GM23338 (cell line): ENCODE measurements at regions not wholly inside any gene's neighbourhood (a gene's known extent, or its start where the extent isn't known, plus 50 kb on each side); places are given as distances from the start of the nearest gene placed in this dataset.

Source experiments
- ATAC-seq: fragments of 200-7000 bp; cut with Tn5 transposase; 3 replicates; pipeline ENCODE4 v1.9.1; 2020
- DNase-seq: peaks from one replicate; pipeline ENCODE4 v3.0.0-alpha.2; 2015; ENCODE audit warnings: low spot score
- H2AFZ ChIP-seq: fragments of 200-600 bp; sonication (generic); 2 replicates; pipeline ENCODE4 v1.8.0; 2016; ENCODE audit warnings: antibody characterized with exemption, mild to moderate bottlenecking, moderate library complexity
- H3F3A ChIP-seq: fragments of 200-600 bp; sonication (generic); replicated peaks from 2 replicates; pipeline ENCODE4 v1.8.0; 2017; ENCODE audit warnings: antibody characterized with exemption, mixed run types, low read depth
- H3K27ac ChIP-seq: fragments of 200-600 bp; sonication (generic); 2 replicates; pipeline ENCODE4 v1.6.1; 2016; ENCODE audit warnings: low read depth
- H3K27me3 ChIP-seq: fragments of 200-600 bp; sonication (generic); 2 replicates; pipeline ENCODE4 v1.8.0; 2016; ENCODE audit warnings: mild to moderate bottlenecking, mixed run types, moderate library complexity; ENCODE audit not compliant: insufficient read depth
- H3K36me3 ChIP-seq: fragments of 200-600 bp; sonication (generic); 2 replicates; pipeline ENCODE4 v1.8.0; 2016; ENCODE audit warnings: mild to moderate bottlenecking; ENCODE audit not compliant: insufficient read depth
- H3K4me1 ChIP-seq: fragments of 200-600 bp; sonication (generic); 2 replicates; pipeline ENCODE4 v1.8.0; 2016; ENCODE audit warnings: mild to moderate bottlenecking, moderate library complexity; ENCODE audit not compliant: insufficient read depth
- H3K4me2 ChIP-seq: fragments of 200-600 bp; sonication (generic); 2 replicates; pipeline ENCODE4 v1.7.1; 2017; ENCODE audit warnings: mixed run types
- H3K4me3 ChIP-seq: fragments of 200-600 bp; sonication (generic); 2 replicates; pipeline ENCODE4 v1.6.1; 2016; ENCODE audit warnings: mixed run types
- H3K79me2 ChIP-seq: fragments of 200-600 bp; sonication (generic); replicated peaks from 2 replicates; pipeline ENCODE4 v1.8.0; 2017; ENCODE audit warnings: mild to moderate bottlenecking; ENCODE audit not compliant: insufficient read depth
- H3K9me2 ChIP-seq: fragments of 200-600 bp; sonication (generic); 2 replicates; pipeline ENCODE4 v1.8.0; 2017; ENCODE audit not compliant: insufficient read depth
- H4K20me1 ChIP-seq: fragments of 200-600 bp; sonication (generic); replicated peaks from 2 replicates; pipeline ENCODE4 v1.8.0; 2017; ENCODE audit warnings: mild to moderate bottlenecking; ENCODE audit not compliant: insufficient read depth
- H3K27ac Mint-ChIP-seq: 2 replicates; pipeline ENCODE4 v1.8.0; 2020; ENCODE audit warnings: inconsistent platforms, mild to moderate bottlenecking, moderate library complexity, mixed read lengths
- H3K27me3 Mint-ChIP-seq: 3 replicates; pipeline ENCODE4 v1.8.0; 2022; ENCODE audit warnings: low read depth, mild to moderate bottlenecking, moderate library complexity, mixed read lengths, inconsistent platforms; ENCODE audit not compliant: insufficient read depth, poor library complexity
- H3K36me3 Mint-ChIP-seq: 3 replicates; pipeline ENCODE4 v1.8.0; 2021; ENCODE audit warnings: low read depth, mild to moderate bottlenecking, inconsistent platforms, moderate library complexity, mixed read lengths
- H3K4me1 Mint-ChIP-seq: 3 replicates; pipeline ENCODE4 v1.8.0; 2020; ENCODE audit warnings: mild to moderate bottlenecking, inconsistent platforms, mixed read lengths
- H3K4me3 Mint-ChIP-seq: 3 replicates; pipeline ENCODE4 v1.8.0; 2021; ENCODE audit warnings: moderate library complexity, mild to moderate bottlenecking, inconsistent platforms, mixed read lengths
- H3K9me3 Mint-ChIP-seq: 3 replicates; pipeline ENCODE4 v1.8.0; 2020; ENCODE audit warnings: moderate library complexity, mild to moderate bottlenecking, inconsistent platforms, mixed read lengths
- ETS1 ChIP-seq: IDR thresholded peaks from 2 replicates; pipeline ENCODE4 v1.6.1; 2016; ENCODE audit warnings: antibody characterized with exemption
- JUNB ChIP-seq: IDR thresholded peaks from one replicate; pipeline ENCODE4 v1.6.1; 2016; ENCODE audit warnings: antibody characterized with exemption; ENCODE audit not compliant: unreplicated experiment
- ZNF331 ChIP-seq: fragments of 250-450 bp; sonication (Bioruptor Pico); IDR thresholded peaks from 2 replicates; pipeline ENCODE4 v1.5.0; 2020; ENCODE audit warnings: low read depth, mild to moderate bottlenecking, moderate library complexity
- TF ChIP-seq, protein P1 (sequence below): fragments of 250-450 bp; sonication (Bioruptor Pico); IDR thresholded peaks from 2 replicates; pipeline ENCODE4 v1.5.0; 2020; ENCODE audit warnings: mild to moderate bottlenecking, moderate library complexity
- TF ChIP-seq, protein P2 (sequence below), 2 experiments: fragments of 200-600 bp in 1 of 2; sonication (generic) in 1 of 2; conservative IDR thresholded peaks; 2 replicates each; pipeline versions ENCODE4 v1.5.1 to v1.6.1; 2016 to 2017; ENCODE audit warnings: antibody characterized with exemption in 2 of 2, low read depth in 2 of 2, mild to moderate bottlenecking in 2 of 2, moderate library complexity in 1 of 2

DNA sequence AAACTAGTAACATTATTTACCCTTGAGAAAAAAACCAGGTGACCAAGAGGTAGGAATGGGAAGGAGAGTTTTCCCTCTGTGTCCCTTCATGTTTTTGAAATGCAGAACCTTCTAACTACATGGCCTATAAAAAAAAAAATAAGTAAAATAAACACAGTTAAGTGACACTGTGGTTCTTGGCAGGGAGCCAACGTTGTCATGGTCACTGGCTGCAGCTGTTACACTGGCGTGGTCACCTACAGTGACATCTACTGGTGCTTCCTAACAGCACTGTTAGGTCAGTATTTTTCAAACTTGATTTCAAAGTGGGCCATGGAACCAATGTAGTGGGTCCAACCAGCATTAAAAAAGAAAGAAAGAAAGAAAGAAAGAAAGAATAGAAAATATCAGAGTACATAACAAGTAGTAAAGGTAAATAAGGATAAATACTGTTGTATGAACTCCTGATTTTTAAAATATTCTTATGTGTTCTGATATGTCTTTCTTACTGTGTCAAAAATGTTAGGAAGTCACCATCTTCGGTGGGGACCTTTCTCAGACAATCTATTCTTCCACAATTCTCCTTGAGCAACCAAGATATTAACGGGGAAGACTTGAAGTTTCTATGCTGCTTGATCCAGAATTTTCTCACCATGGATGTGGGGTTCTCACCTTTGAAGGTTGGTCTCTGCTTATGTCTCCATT is 59.1 kb upstream of the PJA2 start:
- Histone ChIP-seq H3F3A (no peaks in the 10 kb centered on the region), H3K36me3 (no peaks in the 10 kb centered on the region), H3K4me1 (no peaks in the 10 kb centered on the region), H4K20me1 (no peaks in the 10 kb centered on the region), H3K4me3 (no peak overlapping the region), H3K27me3 (no peaks in the 10 kb centered on the region), H3K27ac (no peak overlapping the region), H2AFZ (no peak overlapping the region), H3K79me2 (no peaks in the 10 kb centered on the region), H3K4me2 (no peak overlapping the region), H3K9me2 (peaks cover 3% of the 10 kb centered on the region; the same call in 1 of the 2 replicates)
- no peaks in the 10 kb centered on the region for H3K27me3 Mint-ChIP-seq
- ATAC-seq (peak; percentile 81), DNase-seq (peak; percentile 79)
- TF ChIP-seq, protein P1, sequence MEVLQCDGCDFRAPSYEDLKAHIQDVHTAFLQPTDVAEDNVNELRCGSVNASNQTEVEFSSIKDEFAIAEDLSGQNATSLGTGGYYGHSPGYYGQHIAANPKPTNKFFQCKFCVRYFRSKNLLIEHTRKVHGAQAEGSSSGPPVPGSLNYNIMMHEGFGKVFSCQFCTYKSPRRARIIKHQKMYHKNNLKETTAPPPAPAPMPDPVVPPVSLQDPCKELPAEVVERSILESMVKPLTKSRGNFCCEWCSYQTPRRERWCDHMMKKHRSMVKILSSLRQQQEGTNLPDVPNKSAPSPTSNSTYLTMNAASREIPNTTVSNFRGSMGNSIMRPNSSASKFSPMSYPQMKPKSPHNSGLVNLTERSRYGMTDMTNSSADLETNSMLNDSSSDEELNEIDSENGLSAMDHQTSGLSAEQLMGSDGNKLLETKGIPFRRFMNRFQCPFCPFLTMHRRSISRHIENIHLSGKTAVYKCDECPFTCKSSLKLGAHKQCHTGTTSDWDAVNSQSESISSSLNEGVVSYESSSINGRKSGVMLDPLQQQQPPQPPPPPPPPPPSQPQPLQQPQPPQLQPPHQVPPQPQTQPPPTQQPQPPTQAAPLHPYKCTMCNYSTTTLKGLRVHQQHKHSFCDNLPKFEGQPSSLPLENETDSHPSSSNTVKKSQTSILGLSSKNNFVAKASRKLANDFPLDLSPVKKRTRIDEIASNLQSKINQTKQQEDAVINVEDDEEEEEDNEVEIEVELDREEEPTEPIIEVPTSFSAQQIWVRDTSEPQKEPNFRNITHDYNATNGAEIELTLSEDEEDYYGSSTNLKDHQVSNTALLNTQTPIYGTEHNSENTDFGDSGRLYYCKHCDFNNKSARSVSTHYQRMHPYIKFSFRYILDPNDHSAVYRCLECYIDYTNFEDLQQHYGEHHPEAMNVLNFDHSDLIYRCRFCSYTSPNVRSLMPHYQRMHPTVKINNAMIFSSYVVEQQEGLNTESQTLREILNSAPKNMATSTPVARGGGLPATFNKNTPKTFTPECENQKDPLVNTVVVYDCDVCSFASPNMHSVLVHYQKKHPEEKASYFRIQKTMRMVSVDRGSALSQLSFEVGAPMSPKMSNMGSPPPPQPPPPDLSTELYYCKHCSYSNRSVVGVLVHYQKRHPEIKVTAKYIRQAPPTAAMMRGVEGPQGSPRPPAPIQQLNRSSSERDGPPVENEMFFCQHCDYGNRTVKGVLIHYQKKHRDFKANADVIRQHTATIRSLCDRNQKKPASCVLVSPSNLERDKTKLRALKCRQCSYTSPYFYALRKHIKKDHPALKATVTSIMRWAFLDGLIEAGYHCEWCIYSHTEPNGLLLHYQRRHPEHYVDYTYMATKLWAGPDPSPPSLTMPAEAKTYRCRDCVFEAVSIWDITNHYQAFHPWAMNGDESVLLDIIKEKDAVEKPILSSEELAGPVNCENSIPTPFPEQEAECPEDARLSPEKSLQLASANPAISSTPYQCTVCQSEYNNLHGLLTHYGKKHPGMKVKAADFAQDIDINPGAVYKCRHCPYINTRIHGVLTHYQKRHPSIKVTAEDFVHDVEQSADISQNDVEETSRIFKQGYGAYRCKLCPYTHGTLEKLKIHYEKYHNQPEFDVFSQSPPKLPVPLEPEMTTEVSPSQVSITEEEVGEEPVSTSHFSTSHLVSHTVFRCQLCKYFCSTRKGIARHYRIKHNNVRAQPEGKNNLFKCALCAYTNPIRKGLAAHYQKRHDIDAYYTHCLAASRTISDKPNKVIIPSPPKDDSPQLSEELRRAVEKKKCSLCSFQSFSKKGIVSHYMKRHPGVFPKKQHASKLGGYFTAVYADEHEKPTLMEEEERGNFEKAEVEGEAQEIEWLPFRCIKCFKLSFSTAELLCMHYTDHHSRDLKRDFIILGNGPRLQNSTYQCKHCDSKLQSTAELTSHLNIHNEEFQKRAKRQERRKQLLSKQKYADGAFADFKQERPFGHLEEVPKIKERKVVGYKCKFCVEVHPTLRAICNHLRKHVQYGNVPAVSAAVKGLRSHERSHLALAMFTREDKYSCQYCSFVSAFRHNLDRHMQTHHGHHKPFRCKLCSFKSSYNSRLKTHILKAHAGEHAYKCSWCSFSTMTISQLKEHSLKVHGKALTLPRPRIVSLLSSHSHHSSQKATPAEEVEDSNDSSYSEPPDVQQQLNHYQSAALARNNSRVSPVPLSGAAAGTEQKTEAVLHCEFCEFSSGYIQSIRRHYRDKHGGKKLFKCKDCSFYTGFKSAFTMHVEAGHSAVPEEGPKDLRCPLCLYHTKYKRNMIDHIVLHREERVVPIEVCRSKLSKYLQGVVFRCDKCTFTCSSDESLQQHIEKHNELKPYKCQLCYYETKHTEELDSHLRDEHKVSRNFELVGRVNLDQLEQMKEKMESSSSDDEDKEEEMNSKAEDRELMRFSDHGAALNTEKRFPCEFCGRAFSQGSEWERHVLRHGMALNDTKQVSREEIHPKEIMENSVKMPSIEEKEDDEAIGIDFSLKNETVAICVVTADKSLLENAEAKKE (CRISPR knock-in tag), result no peak
- TF ChIP-seq ETS1 (no peak), JUNB (no peak), ZNF331 (CRISPR knock-in tag) (no peak)
- TF ChIP-seq, protein P2, sequence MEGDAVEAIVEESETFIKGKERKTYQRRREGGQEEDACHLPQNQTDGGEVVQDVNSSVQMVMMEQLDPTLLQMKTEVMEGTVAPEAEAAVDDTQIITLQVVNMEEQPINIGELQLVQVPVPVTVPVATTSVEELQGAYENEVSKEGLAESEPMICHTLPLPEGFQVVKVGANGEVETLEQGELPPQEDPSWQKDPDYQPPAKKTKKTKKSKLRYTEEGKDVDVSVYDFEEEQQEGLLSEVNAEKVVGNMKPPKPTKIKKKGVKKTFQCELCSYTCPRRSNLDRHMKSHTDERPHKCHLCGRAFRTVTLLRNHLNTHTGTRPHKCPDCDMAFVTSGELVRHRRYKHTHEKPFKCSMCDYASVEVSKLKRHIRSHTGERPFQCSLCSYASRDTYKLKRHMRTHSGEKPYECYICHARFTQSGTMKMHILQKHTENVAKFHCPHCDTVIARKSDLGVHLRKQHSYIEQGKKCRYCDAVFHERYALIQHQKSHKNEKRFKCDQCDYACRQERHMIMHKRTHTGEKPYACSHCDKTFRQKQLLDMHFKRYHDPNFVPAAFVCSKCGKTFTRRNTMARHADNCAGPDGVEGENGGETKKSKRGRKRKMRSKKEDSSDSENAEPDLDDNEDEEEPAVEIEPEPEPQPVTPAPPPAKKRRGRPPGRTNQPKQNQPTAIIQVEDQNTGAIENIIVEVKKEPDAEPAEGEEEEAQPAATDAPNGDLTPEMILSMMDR (conservative IDR thresholded peaks at IDR 0.05; ENCODE audit: low read depth in 2 of 2), result peak; percentile 71 to 87
- no peak overlapping the region for H3K27ac Mint-ChIP-seq
- H3K36me3 Mint-ChIP-seq, result no peaks in the 10 kb centered on the region
- no peaks in the 10 kb centered on the region for H3K9me3 Mint-ChIP-seq
- H3K4me3 Mint-ChIP-seq, result no peak overlapping the region
- no peaks in the 10 kb centered on the region for H3K4me1 Mint-ChIP-seq
